GM19463 (cell line): ENCODE measurements at regions not wholly inside any gene's neighbourhood (a gene's known extent, or its start where the extent isn't known, plus 50 kb on each side); places are given as distances from the start of the nearest gene placed in this dataset.

Source experiments
- ATAC-seq: cut with Tn5 transposase; IDR thresholded peaks from one replicate; pipeline ENCODE4 v1.9.1; 2021; ENCODE audit warnings: mild to moderate bottlenecking, moderate library complexity; ENCODE audit not compliant: unreplicated experiment

DNA sequence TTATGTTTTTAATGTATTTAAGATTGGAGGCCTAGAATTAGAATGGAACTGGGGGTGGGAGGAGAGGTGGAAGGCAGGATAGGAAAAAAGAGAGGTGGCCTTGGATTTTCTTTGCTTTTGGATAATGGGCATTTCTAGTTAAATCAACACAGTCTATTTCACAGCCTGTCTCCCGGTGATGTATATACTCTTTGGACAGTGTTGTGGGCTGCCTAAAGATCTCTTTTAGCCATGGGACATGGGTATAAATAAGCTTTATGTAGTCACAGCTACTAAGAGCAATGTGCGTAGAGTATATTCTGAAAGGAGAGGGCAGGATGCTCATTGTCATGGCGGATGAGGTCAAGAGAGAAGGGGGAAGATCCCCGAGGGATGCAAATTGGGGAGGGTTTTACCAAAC is 1084.4 kb upstream of the RBFOX1 start:
- no peak for ATAC-seq

- no peak for ATAC-seq
Observed at GRCh38 chr16:6247775-6248174, 1084.9 kb upstream of the RBFOX1 start.

DNA sequence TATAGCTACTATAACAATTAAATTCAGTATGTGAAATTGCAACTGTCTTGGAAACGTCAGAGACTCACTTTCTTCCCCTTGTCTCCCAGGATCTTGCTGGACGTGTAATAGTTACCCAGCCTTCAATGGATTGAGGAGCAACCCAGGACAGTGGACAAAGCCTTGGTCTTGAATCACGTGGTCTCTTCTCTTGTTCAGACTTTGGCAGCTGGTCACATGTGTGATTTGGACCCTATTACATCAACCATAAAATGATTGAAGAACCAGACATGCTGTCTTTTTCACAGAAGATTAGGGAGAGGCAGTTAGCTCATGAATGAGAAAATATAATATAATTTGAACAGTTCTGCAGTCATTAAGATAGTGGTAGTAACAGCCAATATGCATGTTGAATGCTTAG is 1085.5 kb upstream of the RBFOX1 start:
- no peak for ATAC-seq

DNA sequence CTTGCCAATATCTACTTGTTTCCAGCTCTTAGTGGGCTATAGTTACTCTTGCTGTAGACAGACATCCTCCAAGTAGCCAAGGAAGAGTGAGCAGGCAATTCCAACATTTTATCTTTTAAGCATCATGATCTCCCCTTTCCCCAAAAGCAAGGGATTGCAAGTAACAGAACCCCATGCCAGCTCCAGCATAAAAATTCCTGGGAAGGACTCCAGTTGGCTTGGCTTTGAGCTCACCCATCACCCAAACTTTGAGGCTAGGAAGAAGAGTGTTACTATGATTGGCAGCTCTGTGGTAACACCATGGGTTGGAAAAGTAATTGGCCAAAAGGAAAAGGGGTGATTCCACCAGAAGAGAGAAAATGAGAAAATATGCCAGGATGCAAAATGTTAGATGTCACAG is 1086.4 kb upstream of the RBFOX1 start:
- no peak for ATAC-seq

DNA sequence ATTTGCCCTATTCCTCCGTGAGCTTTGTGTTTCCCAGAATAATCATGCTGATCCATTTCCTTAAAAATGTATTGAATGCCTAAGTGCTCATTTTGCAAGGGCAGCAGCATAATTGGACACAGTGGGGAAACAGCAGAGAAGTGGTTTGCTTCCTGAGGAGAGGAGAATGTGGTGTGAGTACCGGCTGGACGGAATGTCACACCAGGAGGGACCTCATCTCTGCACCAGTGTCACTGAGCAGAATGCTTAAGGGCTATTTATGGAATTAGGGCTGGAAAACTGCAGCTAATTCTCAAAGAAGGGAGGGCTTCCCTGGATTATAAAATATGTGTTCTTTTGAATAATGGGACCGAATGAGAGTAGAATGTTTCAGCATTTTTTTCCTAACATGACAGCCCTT is 1100.6 kb upstream of the RBFOX1 start:
- no peak for ATAC-seq

GRCh38 chr16:6231398-6231797 is 1101.2 kb upstream of the RBFOX1 start:
- ATAC-seq, result no peak

DNA sequence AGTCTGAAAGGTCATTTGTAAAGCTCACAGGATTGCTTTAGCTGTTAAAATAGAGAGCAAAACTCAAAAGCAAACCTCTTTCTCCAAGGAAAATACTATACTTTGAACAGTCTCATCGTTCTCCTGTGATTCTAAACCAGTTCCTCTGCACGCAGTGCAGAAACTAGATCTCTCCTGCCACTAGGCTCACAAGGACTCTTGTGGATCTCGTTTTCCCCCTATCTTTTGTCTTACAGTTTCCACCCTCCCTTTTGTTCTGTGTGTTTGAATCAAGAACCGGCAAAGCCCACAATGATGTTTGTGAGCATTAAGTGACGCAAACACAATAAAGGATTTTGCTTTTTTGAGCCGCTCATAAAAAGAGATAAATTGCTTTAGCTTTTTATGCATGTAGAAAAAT is 1103.5 kb upstream of the RBFOX1 start:
- ATAC-seq, result no peak

GRCh38 chr16:6218855-6219254 is 1113.8 kb upstream of the RBFOX1 start:
- no peak for ATAC-seq

- no peak for ATAC-seq
Observed at GRCh38 chr16:6216836-6217235, 1115.8 kb upstream of the RBFOX1 start.

GRCh38 chr16:6211644-6212043 is 1114.0 kb upstream of the EEF2KMT start:
- ATAC-seq, result no peak

DNA sequence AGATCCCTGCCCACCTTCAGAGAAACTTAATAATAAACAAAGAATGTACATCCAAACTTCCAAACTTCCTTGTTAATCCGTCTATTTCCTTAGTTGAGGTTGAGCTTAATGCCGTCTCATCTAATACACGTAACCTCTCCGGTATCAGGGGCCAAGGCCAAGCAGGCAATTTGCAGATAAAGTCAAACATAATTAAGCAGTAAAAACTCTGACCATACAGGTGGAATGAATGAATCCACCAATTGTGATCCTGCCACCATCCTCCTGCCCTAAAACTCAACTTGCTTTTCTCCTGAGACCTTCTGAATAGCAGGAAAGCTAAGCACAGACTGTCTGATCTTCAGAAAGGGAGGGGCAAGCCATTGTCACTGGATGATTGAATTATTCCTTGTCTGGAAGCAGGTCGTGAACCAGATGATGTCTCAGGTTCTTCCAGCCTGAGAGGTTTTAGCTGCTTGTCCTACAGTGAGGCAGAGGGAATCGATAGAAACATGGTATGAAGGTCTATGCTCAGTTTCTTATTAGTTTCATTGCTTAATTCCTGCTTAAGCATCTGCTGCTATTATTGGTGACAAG is 1111.8 kb upstream of the EEF2KMT start:
- ATAC-seq, result no peak

DNA sequence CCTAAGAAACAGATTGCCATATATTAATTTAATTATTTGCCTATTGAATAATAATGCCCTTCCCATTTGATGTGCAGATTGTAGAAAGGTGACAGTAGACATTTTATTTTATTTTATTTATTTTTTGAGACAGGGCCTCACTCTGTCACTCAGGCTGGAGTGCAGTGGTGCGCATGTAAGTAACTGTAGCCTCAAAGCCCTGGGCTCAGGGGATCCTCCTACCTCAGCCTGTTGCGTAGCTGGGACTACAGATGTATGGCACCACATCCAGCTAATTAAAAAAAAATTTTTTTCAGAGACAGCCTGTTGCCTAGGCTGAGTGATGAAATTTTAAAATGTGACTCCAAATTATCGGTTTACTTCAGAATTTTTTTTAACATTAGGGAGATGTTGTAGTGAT is 1110.0 kb upstream of the EEF2KMT start:
- ATAC-seq, result no peak

DNA sequence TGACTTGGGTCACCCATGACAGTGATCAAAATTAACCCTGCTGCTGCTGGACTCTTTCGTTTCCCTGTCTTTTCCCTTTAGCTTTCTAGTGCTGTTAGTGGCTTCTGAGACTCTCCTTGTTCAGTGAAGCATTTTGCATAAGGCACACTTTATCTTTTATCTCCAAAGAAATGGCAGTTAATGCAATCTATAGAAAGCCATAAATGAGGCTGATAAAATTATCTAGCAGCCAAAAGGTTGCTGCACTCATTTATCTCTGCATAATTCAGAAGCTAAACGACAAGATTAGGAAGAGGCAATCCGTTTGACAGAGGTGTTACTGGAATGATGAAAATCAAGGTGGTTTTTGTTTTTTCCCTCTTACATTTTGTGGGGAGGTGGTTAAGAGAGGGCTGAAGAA is 1109.5 kb upstream of the EEF2KMT start:
- ATAC-seq, result no peak

DNA sequence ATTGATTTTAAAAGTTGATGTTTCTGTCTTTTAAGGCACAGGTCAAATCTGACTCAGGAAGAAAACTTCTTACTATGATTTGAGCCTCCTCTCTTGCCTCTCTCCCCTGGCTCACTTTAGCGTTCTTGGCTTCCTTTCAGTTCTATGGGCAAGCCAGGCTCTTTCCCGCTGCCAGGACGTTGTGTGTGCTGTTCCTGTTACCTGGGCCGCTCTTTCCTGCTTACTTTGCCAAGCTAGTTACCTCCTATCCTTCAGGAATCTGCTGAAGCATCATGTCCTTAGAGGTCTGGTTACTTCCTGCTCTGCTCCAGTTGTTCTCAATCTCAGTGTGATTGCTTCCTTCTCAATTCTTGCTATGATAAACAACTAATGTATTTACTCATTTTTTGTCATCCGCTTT is 1108.5 kb upstream of the EEF2KMT start:
- ATAC-seq, result no peak

DNA sequence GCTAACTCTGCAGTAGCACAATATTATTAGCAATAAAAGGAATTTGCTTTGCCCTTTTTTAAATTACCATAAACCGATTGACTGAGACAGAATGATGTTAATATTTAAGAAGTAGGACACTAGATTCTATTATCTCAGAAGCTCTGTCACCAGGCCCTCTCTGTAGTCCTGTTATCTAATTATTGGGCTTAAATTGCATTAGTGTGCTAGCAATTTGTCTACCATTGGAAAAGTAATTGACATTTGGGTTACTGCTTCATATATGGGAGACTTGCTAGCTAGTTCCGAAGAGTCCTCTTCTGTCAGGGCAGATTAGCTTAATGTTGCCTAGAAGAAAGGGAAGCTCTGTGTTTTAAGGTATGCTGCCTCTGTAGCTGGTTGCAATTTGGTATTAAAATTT is 1107.3 kb upstream of the EEF2KMT start:
- no peak for ATAC-seq

DNA sequence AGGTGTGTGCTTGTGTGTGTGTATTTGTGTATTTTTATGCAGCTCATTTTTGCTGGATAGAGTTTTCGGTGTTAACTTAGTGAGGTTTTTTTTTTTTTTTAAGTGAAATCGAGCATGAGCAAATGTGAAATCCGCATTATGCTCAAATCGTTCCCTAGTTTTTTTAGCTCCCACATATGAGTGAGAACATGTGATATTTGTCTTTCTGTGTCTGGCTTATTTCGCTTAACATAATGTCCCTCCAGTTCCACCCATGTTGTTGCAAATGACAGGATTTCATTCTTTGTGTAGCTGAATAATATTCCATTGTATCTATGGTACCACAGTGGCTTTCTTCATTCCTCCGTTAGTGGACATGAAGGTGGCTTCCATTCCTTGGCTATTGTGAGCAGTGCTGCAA is 1103.3 kb upstream of the EEF2KMT start:
- no peak for ATAC-seq

DNA sequence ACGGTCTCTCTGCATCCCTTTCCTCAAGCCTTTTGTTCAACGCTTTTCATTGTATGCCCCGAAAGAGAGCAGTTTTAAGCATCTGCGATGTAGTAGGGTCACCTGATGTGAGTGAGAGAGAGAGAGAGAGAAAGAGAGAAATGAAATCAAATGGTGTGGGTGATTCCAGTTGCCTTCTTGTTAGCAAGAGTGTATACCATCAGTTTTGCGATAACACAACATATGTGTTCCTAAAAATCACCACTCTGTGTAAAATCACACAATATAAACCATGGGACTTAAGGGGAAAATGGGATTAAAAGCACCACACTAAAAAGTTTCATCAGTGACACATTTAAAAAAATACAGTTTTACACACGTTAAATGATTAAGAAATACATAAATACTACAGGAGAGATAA is 1102.7 kb upstream of the EEF2KMT start:
- no peak for ATAC-seq

GRCh38 chr16:6195966-6196365 is 1098.4 kb upstream of the EEF2KMT start:
- ATAC-seq, result no peak

GRCh38 chr16:6193718-6194117 is 1096.1 kb upstream of the EEF2KMT start:
- ATAC-seq, result no peak

- no peak for ATAC-seq
Observed at GRCh38 chr16:6192984-6193383, 1095.4 kb upstream of the EEF2KMT start.

GRCh38 chr16:6192532-6192931 is 1094.9 kb upstream of the EEF2KMT start:
- no peak for ATAC-seq

- ATAC-seq, result no peak
Observed at GRCh38 chr16:6190776-6191175, 1093.2 kb upstream of the EEF2KMT start.

DNA sequence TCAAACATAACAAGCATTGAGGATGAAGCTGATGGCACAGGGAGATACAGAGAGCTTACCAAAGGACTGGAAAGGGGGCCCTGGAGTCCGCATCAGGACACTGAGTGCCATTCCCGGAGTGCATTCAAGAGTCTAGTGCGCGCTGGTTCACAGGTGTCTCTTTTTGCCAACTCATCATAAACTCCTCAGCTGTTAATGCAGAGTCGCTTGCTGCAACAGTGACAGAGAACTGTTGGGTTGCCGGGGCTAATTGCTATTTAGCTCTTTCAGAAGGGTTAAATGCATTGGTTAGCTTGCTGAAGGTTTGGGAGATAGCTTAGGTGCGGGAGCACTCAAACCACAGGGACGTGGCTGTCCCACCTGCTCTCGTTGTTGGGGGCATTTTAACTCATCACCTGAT is 1091.6 kb upstream of the EEF2KMT start:
- no peak for ATAC-seq
